ENCODE measurements at regions not wholly inside any gene's neighbourhood (a gene's known extent, or its start where the extent isn't known, plus 50 kb on each side); places are given as distances from the start of the nearest gene placed in this dataset.

DNA sequence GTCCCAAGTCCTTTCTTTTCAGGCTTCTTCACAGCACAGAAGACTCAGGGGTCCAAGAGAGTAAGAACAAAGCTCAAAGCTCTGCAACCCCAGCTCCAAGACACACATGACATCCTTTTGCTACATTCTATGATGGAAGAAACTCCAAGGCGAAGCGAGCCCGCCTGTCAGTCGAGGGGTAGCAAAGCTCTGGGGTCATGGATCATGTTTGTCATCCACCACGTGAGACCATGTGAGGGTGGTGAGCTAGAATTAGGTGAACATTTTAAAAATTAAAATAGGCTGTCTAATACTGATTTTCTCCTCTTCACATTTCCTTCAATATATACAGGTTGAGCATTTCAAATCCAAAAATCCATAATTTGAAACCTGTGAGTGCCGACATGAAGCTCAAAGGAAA lies 189.6 kb downstream of the TTLL2 start:
- TF ChIP-seq BCL11A (tag by site-specific recombination; IDR thresholded peaks at IDR 0.05; ENCODE audit: low read depth) (no peak), ZNF558 (tag by site-specific recombination; IDR thresholded peaks at IDR 0.05) (no peak), SP2 (tag by site-specific recombination; IDR thresholded peaks at IDR 0.05) (no peak), KLF9 (tag by site-specific recombination; IDR thresholded peaks at IDR 0.05; ENCODE audit: low read depth) (no peak), BCL11B (tag by site-specific recombination; IDR thresholded peaks at IDR 0.05; ENCODE audit: low read depth) (no peak), ZNF184 (tag by site-specific recombination; IDR thresholded peaks at IDR 0.05) (no peak), SP3 (tag by site-specific recombination; IDR thresholded peaks at IDR 0.05) (no peak), ZNF426 (tag by site-specific recombination; IDR thresholded peaks at IDR 0.05) (no peak), ZNF658 (tag by site-specific recombination; IDR thresholded peaks at IDR 0.05) (no peak), ZNF416 (tag by site-specific recombination; IDR thresholded peaks at IDR 0.05) (no peak), SCRT1 (tag by site-specific recombination; IDR thresholded peaks at IDR 0.05; ENCODE audit: borderline replicate concordance) (no peak), ZSCAN30 (tag by site-specific recombination; IDR thresholded peaks at IDR 0.05) (no peak)
- TF ChIP-seq, protein P1, sequence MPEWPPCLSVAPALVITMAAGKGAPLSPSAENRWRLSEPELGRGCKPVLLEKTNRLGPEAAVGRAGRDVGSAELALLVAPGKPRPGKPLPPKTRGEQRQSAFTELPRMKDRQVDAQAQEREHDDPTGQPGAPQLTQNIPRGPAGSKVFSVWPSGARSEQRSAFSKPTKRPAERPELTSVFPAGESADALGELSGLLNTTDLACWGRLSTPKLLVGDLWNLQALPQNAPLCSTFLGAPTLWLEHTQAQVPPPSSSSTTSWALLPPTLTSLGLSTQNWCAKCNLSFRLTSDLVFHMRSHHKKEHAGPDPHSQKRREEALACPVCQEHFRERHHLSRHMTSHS (tag by site-specific recombination; IDR thresholded peaks at IDR 0.05) = no peak
- TF ChIP-seq, protein P2, sequence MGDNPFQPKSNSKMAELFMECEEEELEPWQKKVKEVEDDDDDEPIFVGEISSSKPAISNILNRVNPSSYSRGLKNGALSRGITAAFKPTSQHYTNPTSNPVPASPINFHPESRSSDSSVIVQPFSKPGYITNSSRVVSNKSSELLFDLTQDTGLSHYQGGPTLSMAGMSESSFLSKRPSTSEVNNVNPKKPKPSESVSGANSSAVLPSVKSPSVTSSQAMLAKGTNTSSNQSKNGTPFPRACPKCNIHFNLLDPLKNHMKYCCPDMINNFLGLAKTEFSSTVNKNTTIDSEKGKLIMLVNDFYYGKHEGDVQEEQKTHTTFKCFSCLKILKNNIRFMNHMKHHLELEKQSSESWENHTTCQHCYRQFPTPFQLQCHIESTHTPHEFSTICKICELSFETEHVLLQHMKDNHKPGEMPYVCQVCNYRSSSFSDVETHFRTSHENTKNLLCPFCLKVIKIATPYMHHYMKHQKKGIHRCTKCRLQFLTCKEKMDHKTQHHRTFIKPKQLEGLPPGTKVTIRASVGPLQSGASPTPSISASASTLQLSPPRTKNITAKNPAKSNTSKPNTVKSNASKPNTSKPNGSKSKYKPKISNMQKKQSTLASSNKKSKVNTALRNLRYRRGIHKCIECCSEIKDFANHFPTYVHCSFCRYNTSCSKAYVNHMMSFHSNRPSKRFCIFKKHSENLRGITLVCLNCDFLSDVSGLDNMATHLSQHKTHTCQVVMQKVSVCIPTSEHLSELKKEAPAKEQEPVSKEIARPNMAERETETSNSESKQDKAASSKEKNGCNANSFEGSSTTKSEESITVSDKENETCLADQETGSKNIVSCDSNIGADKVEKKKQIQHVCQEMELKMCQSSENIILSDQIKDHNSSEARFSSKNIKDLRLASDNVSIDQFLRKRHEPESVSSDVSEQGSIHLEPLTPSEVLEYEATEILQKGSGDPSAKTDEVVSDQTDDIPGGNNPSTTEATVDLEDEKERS (tag by site-specific recombination; IDR thresholded peaks at IDR 0.05) = no peak
- TF ChIP-seq, protein P3, sequence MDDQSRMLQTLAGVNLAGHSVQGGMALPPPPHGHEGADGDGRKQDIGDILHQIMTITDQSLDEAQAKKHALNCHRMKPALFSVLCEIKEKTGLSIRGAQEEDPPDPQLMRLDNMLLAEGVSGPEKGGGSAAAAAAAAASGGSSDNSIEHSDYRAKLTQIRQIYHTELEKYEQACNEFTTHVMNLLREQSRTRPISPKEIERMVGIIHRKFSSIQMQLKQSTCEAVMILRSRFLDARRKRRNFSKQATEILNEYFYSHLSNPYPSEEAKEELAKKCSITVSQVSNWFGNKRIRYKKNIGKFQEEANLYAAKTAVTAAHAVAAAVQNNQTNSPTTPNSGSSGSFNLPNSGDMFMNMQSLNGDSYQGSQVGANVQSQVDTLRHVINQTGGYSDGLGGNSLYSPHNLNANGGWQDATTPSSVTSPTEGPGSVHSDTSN (CRISPR knock-in tag; IDR thresholded peaks at IDR 0.05) = no peak
- TF ChIP-seq, protein P4, sequence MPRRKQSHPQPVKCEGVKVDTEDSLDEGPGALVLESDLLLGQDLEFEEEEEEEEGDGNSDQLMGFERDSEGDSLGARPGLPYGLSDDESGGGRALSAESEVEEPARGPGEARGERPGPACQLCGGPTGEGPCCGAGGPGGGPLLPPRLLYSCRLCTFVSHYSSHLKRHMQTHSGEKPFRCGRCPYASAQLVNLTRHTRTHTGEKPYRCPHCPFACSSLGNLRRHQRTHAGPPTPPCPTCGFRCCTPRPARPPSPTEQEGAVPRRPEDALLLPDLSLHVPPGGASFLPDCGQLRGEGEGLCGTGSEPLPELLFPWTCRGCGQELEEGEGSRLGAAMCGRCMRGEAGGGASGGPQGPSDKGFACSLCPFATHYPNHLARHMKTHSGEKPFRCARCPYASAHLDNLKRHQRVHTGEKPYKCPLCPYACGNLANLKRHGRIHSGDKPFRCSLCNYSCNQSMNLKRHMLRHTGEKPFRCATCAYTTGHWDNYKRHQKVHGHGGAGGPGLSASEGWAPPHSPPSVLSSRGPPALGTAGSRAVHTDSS (tag by site-specific recombination; IDR thresholded peaks at IDR 0.05) = no peak
- H3K9me3 ChIP-seq (ENCODE audit: control insufficient read depth, insufficient read depth, low read depth, low read length) = no peaks in the 10 kb centered on the region
- no peaks in the 10 kb centered on the region for H3K4me1 ChIP-seq (ENCODE audit: control insufficient read depth, insufficient read depth, low read length)
- ChIA-PET POLR2A (no interaction called here), CTCF (interaction anchor here (1.1 kb wide), 1 partner anchor 16 kb away, joined by 3 read pairs; no protein-coding TSS in a partner anchor)
- H3K27ac ChIP-seq (ENCODE audit: extremely low read depth, low read depth, low read length) = no peak overlapping the region
- H3K36me3 ChIP-seq (ENCODE audit: control insufficient read depth in 2 of 2, insufficient read depth in 1 of 2, low read length in 2 of 2) = no peaks in the 10 kb centered on the region
- H3K4me3 ChIP-seq (ENCODE audit: low read depth, low read length) = no peak overlapping the region

DNA sequence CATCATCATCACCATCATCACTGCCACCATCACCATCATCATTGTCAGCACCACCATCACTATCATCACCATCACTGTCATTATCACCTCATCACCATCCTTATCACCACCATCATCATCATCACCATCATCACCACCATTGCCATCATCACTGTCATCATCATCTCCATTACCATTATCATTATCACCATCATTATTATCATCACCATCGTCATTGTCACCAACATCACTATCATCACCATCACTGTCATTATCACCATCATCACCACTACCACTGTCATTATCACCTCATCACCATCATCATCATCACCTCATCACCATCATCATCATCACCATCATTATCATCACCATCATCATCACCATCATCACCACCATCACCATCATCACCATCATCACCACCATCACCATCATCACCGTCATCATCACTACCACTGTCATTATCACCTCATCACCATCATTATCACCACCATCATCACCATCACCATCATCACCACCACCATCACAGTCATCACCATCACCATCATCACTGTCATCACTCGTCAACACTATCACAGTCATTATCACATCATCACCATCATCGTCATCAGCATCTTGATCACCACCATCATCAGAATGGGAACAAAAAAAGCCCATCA lies 191.1 kb downstream of the TTLL2 start:
- H3K27ac ChIP-seq (ENCODE audit: extremely low read depth, low read depth, low read length) = no peak overlapping the region
- H3K4me3 ChIP-seq (ENCODE audit: low read depth, low read length) = no peak overlapping the region
- CTCF ChIA-PET = interaction anchor here (1.1 kb wide), 1 partner anchor 14 kb away, joined by 3 read pairs; no protein-coding TSS in a partner anchor
- no peaks in the 10 kb centered on the region for H3K4me1 ChIP-seq (ENCODE audit: control insufficient read depth, insufficient read depth, low read length)
- no peaks in the 10 kb centered on the region for H3K9me3 ChIP-seq (ENCODE audit: control insufficient read depth, insufficient read depth, low read depth, low read length)
- H3K36me3 ChIP-seq (ENCODE audit: control insufficient read depth in 2 of 2, insufficient read depth in 1 of 2, low read length in 2 of 2) = no peaks in the 10 kb centered on the region
- POLR2A ChIA-PET = no interaction called here
- TF ChIP-seq ZNF654 (tag by site-specific recombination; IDR thresholded peaks at IDR 0.05; ENCODE audit: low read depth) = no peak
- TF ChIP-seq ZNF302 (tag by site-specific recombination; IDR thresholded peaks at IDR 0.05; ENCODE audit: low read depth) = no peak
- TF ChIP-seq MEIS1 (CRISPR knock-in tag; IDR thresholded peaks at IDR 0.05; ENCODE audit: borderline replicate concordance) = no peak
- TF ChIP-seq ZBTB1 (tag by site-specific recombination; IDR thresholded peaks at IDR 0.05) = no peak
- TF ChIP-seq, protein P5, sequence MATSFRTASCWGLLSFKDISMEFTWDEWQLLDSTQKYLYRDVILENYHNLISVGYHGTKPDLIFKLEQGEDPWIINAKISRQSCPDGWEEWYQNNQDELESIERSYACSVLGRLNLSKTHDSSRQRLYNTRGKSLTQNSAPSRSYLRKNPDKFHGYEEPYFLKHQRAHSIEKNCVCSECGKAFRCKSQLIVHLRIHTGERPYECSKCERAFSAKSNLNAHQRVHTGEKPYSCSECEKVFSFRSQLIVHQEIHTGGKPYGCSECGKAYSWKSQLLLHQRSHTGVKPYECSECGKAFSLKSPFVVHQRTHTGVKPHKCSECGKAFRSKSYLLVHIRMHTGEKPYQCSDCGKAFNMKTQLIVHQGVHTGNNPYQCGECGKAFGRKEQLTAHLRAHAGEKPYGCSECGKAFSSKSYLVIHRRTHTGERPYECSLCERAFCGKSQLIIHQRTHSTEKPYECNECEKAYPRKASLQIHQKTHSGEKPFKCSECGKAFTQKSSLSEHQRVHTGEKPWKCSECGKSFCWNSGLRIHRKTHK (tag by site-specific recombination; IDR thresholded peaks at IDR 0.05) = 0 out of 2 replicates have a peak, but pooled peaks have one; percentile 20
- TF ChIP-seq YY1 (tag by site-specific recombination; IDR thresholded peaks at IDR 0.05) = no peak
- TF ChIP-seq ZNF629 (tag by site-specific recombination; IDR thresholded peaks at IDR 0.05) = no peak
- TF ChIP-seq, protein P6, sequence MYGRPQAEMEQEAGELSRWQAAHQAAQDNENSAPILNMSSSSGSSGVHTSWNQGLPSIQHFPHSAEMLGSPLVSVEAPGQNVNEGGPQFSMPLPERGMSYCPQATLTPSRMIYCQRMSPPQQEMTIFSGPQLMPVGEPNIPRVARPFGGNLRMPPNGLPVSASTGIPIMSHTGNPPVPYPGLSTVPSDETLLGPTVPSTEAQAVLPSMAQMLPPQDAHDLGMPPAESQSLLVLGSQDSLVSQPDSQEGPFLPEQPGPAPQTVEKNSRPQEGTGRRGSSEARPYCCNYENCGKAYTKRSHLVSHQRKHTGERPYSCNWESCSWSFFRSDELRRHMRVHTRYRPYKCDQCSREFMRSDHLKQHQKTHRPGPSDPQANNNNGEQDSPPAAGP (tag by site-specific recombination; IDR thresholded peaks at IDR 0.05) = no peak
- no peak for TF ChIP-seq BCL11A (tag by site-specific recombination; IDR thresholded peaks at IDR 0.05; ENCODE audit: low read depth)
- TF ChIP-seq, protein P7, sequence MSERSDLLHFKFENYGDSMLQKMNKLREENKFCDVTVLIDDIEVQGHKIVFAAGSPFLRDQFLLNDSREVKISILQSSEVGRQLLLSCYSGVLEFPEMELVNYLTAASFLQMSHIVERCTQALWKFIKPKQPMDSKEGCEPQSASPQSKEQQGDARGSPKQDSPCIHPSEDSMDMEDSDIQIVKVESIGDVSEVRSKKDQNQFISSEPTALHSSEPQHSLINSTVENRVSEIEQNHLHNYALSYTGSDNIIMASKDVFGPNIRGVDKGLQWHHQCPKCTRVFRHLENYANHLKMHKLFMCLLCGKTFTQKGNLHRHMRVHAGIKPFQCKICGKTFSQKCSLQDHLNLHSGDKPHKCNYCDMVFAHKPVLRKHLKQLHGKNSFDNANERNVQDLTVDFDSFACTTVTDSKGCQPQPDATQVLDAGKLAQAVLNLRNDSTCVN (tag by site-specific recombination; optimal IDR thresholded peaks at IDR 0.05) = no peak

Measured in HEK293 (cell line).